ENCODE measurements at regions not wholly inside any gene's neighbourhood (a gene's known extent, or its start where the extent isn't known, plus 50 kb on each side); places are given as distances from the start of the nearest gene placed in this dataset.
A peak's percentile ranks its signal among the peaks of the same experiment; 100 is the strongest.

- WGBS, 2 experiments (ENCODE audit: extremely low coverage in 1 of 2, insufficient coverage in 1 of 2, insufficient read length in 1 of 2, insufficient replicate concordance in 2 of 2, low coverage in 1 of 2, low lambda C conversion rate in 2 of 2, missing lambda C conversion rate in 1 of 2) = 86% methylated on average over 3 of the region's 3 CpGs; no CpG with 5 or more reads in 1 of the 2 experiments
Measured at GRCh38 chr13:78743973-78744372, 85.0 kb upstream of the OBI1 start.

More at GRCh38 chr13:78743973-78744372, 85.0 kb upstream of the OBI1 start:
- H2BK5ac ChIP-seq (ENCODE audit: low read depth, low read length) = no peak overlapping the region
- H2BK120ac ChIP-seq (replicated peaks; ENCODE audit: low read depth, low read length) = no peak overlapping the region
- no peak overlapping the region for H4K91ac ChIP-seq (replicated peaks; ENCODE audit: insufficient read length, low read length)
- no peak overlapping the region for H2AK5ac ChIP-seq (ENCODE audit: low read depth, low read length)
- no peak overlapping the region for H3K23ac ChIP-seq (ENCODE audit: insufficient read length)
- DNase-seq (ENCODE audit: low read depth in 1 of 2, low spot score in 2 of 2) = no peak
- H3K4ac ChIP-seq (replicated peaks; ENCODE audit: insufficient read length, low read depth, low read length) = no peak overlapping the region
- H4K20me1 ChIP-seq (replicated peaks in 1 of 2; ENCODE audit: control insufficient read depth in 1 of 2, insufficient read depth in 2 of 2, low read length in 2 of 2) = no peaks in the 10 kb centered on the region
- no peaks in the 10 kb centered on the region for H3K9me3 ChIP-seq (ENCODE audit: insufficient read depth in 2 of 2, low read depth in 1 of 2, low read length in 1 of 2)
- no peak overlapping the region for H3K56ac ChIP-seq (replicated peaks; ENCODE audit: insufficient read length, low read depth, low read length)
- no peak overlapping the region for H3K18ac ChIP-seq (ENCODE audit: extremely low read depth, low read length)
- no peak overlapping the region for H2BK12ac ChIP-seq (ENCODE audit: low read depth, low read length)
- ChIA-PET CTCF (ENCODE audit: partially characterized antibody) (interaction anchor here (0.8 kb wide), 1 partner anchor 129 kb away, joined by 3 read pairs; no protein-coding TSS in a partner anchor), POLR2A (ENCODE audit: partially characterized antibody) (no interaction called here)
- no peak overlapping the region for H3K27ac ChIP-seq (ENCODE audit: low read depth, low read length)
- no peaks in the 10 kb centered on the region; a peak in 1 of 7 replicates for H3K4me1 ChIP-seq (replicated peaks in 1 of 4; ENCODE audit: control insufficient read depth in 3 of 4, insufficient read depth in 4 of 4, low read length in 3 of 4)
- H3K27me3 ChIP-seq (replicated peaks in 1 of 4; ENCODE audit: control insufficient read depth in 3 of 4, extremely low read depth in 1 of 4, insufficient read depth in 3 of 4, low read length in 3 of 4) = peaks cover 0 to 2% (median 0%) of the 10 kb centered on the region in 4 experiments; a peak in 2 of 7 replicates
- H4K5ac ChIP-seq (ENCODE audit: insufficient read length, low read depth, low read length) = no peak overlapping the region
- H2BK15ac ChIP-seq (ENCODE audit: low read length) = peak overlapping the region; percentile 31; the same call in 1 of the 2 replicates
- no peak overlapping the region for H3K4me3 ChIP-seq (ENCODE audit: extremely low read depth in 1 of 4, insufficient read depth in 2 of 4, low read depth in 3 of 4, low read length in 4 of 4)
- FAIRE-seq = no peak
- no peak overlapping the region for H2BK20ac ChIP-seq (ENCODE audit: low read length)
- H3K36me3 ChIP-seq (ENCODE audit: control insufficient read depth in 2 of 4, insufficient read depth in 4 of 4, low read length in 3 of 4) = no peaks in the 10 kb centered on the region
- no peaks in the 10 kb centered on the region for H3K79me1 ChIP-seq (ENCODE audit: low read depth, low read length)
- H2AFZ ChIP-seq (ENCODE audit: low read length) = peak overlapping the region; percentile 87; the same call in 1 of the 2 replicates
- no peak overlapping the region for H4K8ac ChIP-seq (ENCODE audit: extremely low read depth, insufficient read depth, low read length)
- H3K79me2 ChIP-seq (ENCODE audit: control insufficient read depth in 1 of 2, insufficient read depth in 2 of 2, low read length in 2 of 2) = no peaks in the 10 kb centered on the region
- peak; percentile 96 for TF ChIP-seq MAFK (IDR thresholded peaks at IDR 0.05; ENCODE audit: low read depth, low read length)
- TF ChIP-seq POU5F1 (IDR thresholded peaks at IDR 0.05; ENCODE audit: low read depth, low read length) = no peak
- no peak overlapping the region for H3K9ac ChIP-seq (replicated peaks in 1 of 4; ENCODE audit: extremely low read depth in 1 of 4, low read depth in 3 of 4, low read length in 3 of 4)
- no peaks in the 10 kb centered on the region for H3K23me2 ChIP-seq (ENCODE audit: low read depth, low read length)
- no peak overlapping the region for H3K14ac ChIP-seq (ENCODE audit: insufficient read length)
- H3K4me2 ChIP-seq (ENCODE audit: insufficient read depth in 1 of 2, low read depth in 2 of 2, low read length in 2 of 2) = no peak overlapping the region

All from H1 (cell line).